H1 (cell line): ENCODE measurements at regions not wholly inside any gene's neighbourhood (a gene's known extent, or its start where the extent isn't known, plus 50 kb on each side); places are given as distances from the start of the nearest gene placed in this dataset.

ENCODE experiments used
- CTCF ChIA-PET: fragments of 300-600 bp; sonication (Branson Sonifier 250); formaldehyde crosslinking; loops from one replicate; lab custom pipeline; 2021; ENCODE audit not compliant: partially characterized antibody; lab: Charles Lee
- POLR2A ChIA-PET: fragments of 300-600 bp; sonication (Branson Sonifier 250); formaldehyde crosslinking; loops from one replicate; lab custom pipeline; 2021; ENCODE audit warnings: inconsistent platforms; ENCODE audit not compliant: partially characterized antibody; lab: Charles Lee
- DNase-seq, 2 experiments: peaks; one replicate each; pipeline versions ENCODE4 v3.0.0 to v3.0.0-alpha.2; 2010 to 2022; ENCODE audit warnings: low spot score in 2 of 2, low read depth in 1 of 2, mixed read lengths in 1 of 2
- FAIRE-seq: peaks from 2 replicates; lab custom pipeline; 2011; peaks lifted over from hg19 to GRCh38; lab: Jason Lieb, UNC
- H2AFZ ChIP-seq: 2 replicates; pipeline ENCODE4 v1.8.1; 2012; ENCODE audit warnings: low read length, inconsistent platforms
- H2AK5ac ChIP-seq: 2 replicates; pipeline ENCODE4 v1.6.1; 2013; ENCODE audit warnings: low read depth, low read length
- H2BK120ac ChIP-seq: replicated peaks from 2 replicates; pipeline ENCODE3; 2013; ENCODE audit warnings: low read depth, low read length, inconsistent platforms
- H2BK12ac ChIP-seq: 2 replicates; pipeline ENCODE4 v1.6.1; 2013; ENCODE audit warnings: low read depth, low read length
- H2BK15ac ChIP-seq: 2 replicates; pipeline ENCODE4 v1.6.1; 2013; ENCODE audit warnings: low read length
- H2BK20ac ChIP-seq: 2 replicates; pipeline ENCODE4 v1.6.1; 2013; ENCODE audit warnings: low read length
- H2BK5ac ChIP-seq: 2 replicates; pipeline ENCODE4 v1.6.1; 2013; ENCODE audit warnings: low read depth, low read length
- H3K14ac ChIP-seq: 2 replicates; pipeline ENCODE4 v1.6.1; 2013; ENCODE audit warnings: inconsistent platforms; ENCODE audit not compliant: insufficient read length
- H3K18ac ChIP-seq: 2 replicates; pipeline ENCODE4 v1.6.1; 2013; ENCODE audit warnings: low read length; ENCODE audit errors: extremely low read depth
- H3K23ac ChIP-seq: 2 replicates; pipeline ENCODE4 v1.6.1; 2013; ENCODE audit warnings: inconsistent platforms; ENCODE audit not compliant: insufficient read length
- H3K23me2 ChIP-seq: 2 replicates; pipeline ENCODE4 v1.6.1; 2013; ENCODE audit warnings: low read depth, low read length
- H3K27ac ChIP-seq: 2 replicates; pipeline ENCODE4 v1.6.1; 2011; ENCODE audit warnings: low read depth, low read length, inconsistent platforms
- H3K27me3 ChIP-seq, 4 experiments: replicated peaks in 1 of 4; 1 replicate in 1 of 4; 2 replicates in 3 of 4; pipeline versions ENCODE4 v1.6.1 to v1.8.1; 2011 to 2013; ENCODE audit warnings: low read length in 3 of 4, mild to moderate bottlenecking in 3 of 4, inconsistent platforms in 2 of 4, mixed read lengths in 2 of 4, moderate library complexity in 1 of 4; ENCODE audit not compliant: control insufficient read depth in 3 of 4, insufficient read depth in 3 of 4; ENCODE audit errors: extremely low read depth in 1 of 4
- H3K36me3 ChIP-seq, 4 experiments: 2 replicates each; pipeline versions ENCODE4 v1.6.1 to v1.8.1; 2011 to 2013; ENCODE audit warnings: mild to moderate bottlenecking in 4 of 4, low read length in 3 of 4, moderate library complexity in 2 of 4, control low read depth in 1 of 4, inconsistent platforms in 1 of 4; ENCODE audit not compliant: insufficient read depth in 4 of 4, control insufficient read depth in 2 of 4
- H3K4ac ChIP-seq: replicated peaks from 2 replicates; pipeline ENCODE3; 2013; ENCODE audit warnings: low read length, low read depth, mixed read lengths, inconsistent platforms; ENCODE audit not compliant: insufficient read length
- H3K4me1 ChIP-seq, 4 experiments: replicated peaks in 1 of 4; 1 replicate in 1 of 4; 2 replicates in 3 of 4; pipeline versions ENCODE4 v1.6.1 to v1.8.1; 2011 to 2013; ENCODE audit warnings: low read length in 3 of 4, inconsistent platforms in 2 of 4, mixed read lengths in 1 of 4; ENCODE audit not compliant: insufficient read depth in 4 of 4, control insufficient read depth in 3 of 4
- H3K4me2 ChIP-seq, 2 experiments: 2 replicates each; pipeline versions ENCODE4 v1.6.1 to v1.8.1; 2011 to 2013; ENCODE audit warnings: low read depth in 2 of 2, low read length in 2 of 2, control low read depth in 1 of 2, inconsistent platforms in 1 of 2, mild to moderate bottlenecking in 1 of 2; ENCODE audit not compliant: insufficient read depth in 1 of 2
- H3K4me3 ChIP-seq, 4 experiments: fragments of 200-600, 300-600 bp in 1 of 4; sonication (generic), shearing (Covaris generic), sonication (Bioruptor Twin) in 1 of 4; 2 replicates each; pipeline versions ENCODE4 v1.5.1 to v1.8.1; 2011 to 2016; ENCODE audit warnings: low read length in 4 of 4, low read depth in 3 of 4, control low read depth in 2 of 4, inconsistent platforms in 2 of 4, mild to moderate bottlenecking in 2 of 4, mixed read lengths in 1 of 4, moderate library complexity in 1 of 4; ENCODE audit not compliant: insufficient read depth in 2 of 4; ENCODE audit errors: extremely low read depth in 1 of 4
- H3K56ac ChIP-seq: replicated peaks from 2 replicates; pipeline ENCODE3; 2013; ENCODE audit warnings: low read depth, mild to moderate bottlenecking, mixed read lengths, low read length, inconsistent platforms; ENCODE audit not compliant: insufficient read length
- H3K79me1 ChIP-seq: 2 replicates; pipeline ENCODE4 v1.6.1; 2013; ENCODE audit warnings: low read depth, low read length, control low read depth
- H3K79me2 ChIP-seq, 2 experiments: 2 replicates each; pipeline versions ENCODE4 v1.6.1 to v1.8.1; 2012 to 2013; ENCODE audit warnings: low read length in 2 of 2, mild to moderate bottlenecking in 2 of 2, inconsistent platforms in 1 of 2; ENCODE audit not compliant: insufficient read depth in 2 of 2, control insufficient read depth in 1 of 2
- H3K9ac ChIP-seq, 4 experiments: replicated peaks in 1 of 4; 1 replicate in 1 of 4; 2 replicates in 3 of 4; pipeline versions ENCODE4 v1.6.1 to v1.8.1; 2011 to 2013; ENCODE audit warnings: low read depth in 3 of 4, low read length in 3 of 4, control low read depth in 2 of 4, mild to moderate bottlenecking in 2 of 4, moderate library complexity in 2 of 4, inconsistent platforms in 1 of 4; ENCODE audit errors: extremely low read depth in 1 of 4
- H3K9me3 ChIP-seq, 2 experiments: 2 replicates each; pipeline versions ENCODE4 v1.6.1 to v1.8.1; 2012 to 2013; ENCODE audit warnings: mild to moderate bottlenecking in 2 of 2, moderate library complexity in 2 of 2, control low read depth in 1 of 2, inconsistent platforms in 1 of 2, low read depth in 1 of 2, low read length in 1 of 2, mixed read lengths in 1 of 2; ENCODE audit not compliant: insufficient read depth in 2 of 2
- H4K20me1 ChIP-seq, 2 experiments: replicated peaks in 1 of 2; 2 replicates each; pipeline versions ENCODE3 to v1.8.1; 2011 to 2013; ENCODE audit warnings: inconsistent platforms in 2 of 2, low read length in 2 of 2, mild to moderate bottlenecking in 1 of 2; ENCODE audit not compliant: insufficient read depth in 2 of 2, control insufficient read depth in 1 of 2
- H4K5ac ChIP-seq: 2 replicates; pipeline ENCODE4 v1.6.1; 2013; ENCODE audit warnings: low read length, low read depth, mixed read lengths, inconsistent platforms; ENCODE audit not compliant: insufficient read length
- H4K8ac ChIP-seq: 2 replicates; pipeline ENCODE4 v1.8.0; 2013; ENCODE audit warnings: mild to moderate bottlenecking, moderate library complexity, low read length, inconsistent platforms; ENCODE audit not compliant: insufficient read depth; ENCODE audit errors: extremely low read depth
- H4K91ac ChIP-seq: replicated peaks from 2 replicates; pipeline ENCODE3; 2013; ENCODE audit warnings: low read length, mixed read lengths, inconsistent platforms; ENCODE audit not compliant: insufficient read length
- EGR1 ChIP-seq: IDR thresholded peaks from 2 replicates; pipeline ENCODE4 v1.6.1; 2011; ENCODE audit warnings: low read depth, low read length, borderline replicate concordance
- EP300 ChIP-seq, 2 experiments: IDR thresholded peaks; 1 replicate in 1 of 2; 2 replicates in 1 of 2; pipeline ENCODE4 v1.6.1; 2011 to 2012; ENCODE audit warnings: low read depth in 2 of 2, low read length in 2 of 2, mild to moderate bottlenecking in 2 of 2, borderline replicate concordance in 1 of 2, inconsistent platforms in 1 of 2, moderate library complexity in 1 of 2
- SRF ChIP-seq: IDR thresholded peaks from 2 replicates; pipeline ENCODE4 v1.6.1; 2011; ENCODE audit warnings: mild to moderate bottlenecking, low read depth, low read length, moderate library complexity
- SUZ12 ChIP-seq: fragments of 200-600 bp; sonication (generic); IDR thresholded peaks from 2 replicates; pipeline ENCODE4 v1.6.1; 2012; ENCODE audit warnings: mild to moderate bottlenecking, inconsistent platforms, low read length, moderate library complexity, mixed read lengths
- TAF1 ChIP-seq: IDR thresholded peaks from 2 replicates; pipeline ENCODE4 v1.6.1; 2011; ENCODE audit warnings: mild to moderate bottlenecking, low read depth, low read length
- TBP ChIP-seq: IDR thresholded peaks from 2 replicates; pipeline ENCODE4 v1.6.1; 2011; ENCODE audit warnings: low read depth, low read length, improper control_type of control experiment
- TEAD4 ChIP-seq: IDR thresholded peaks from 2 replicates; pipeline ENCODE4 v1.6.1; 2012; ENCODE audit warnings: low read depth, low read length, inconsistent platforms, mixed read lengths
- WGBS, 2 experiments: shearing (Covaris generic) in 1 of 2; methylation state at CpG; one replicate each; pipeline versions ENCODE4 v1.1.6 to v1.1.7; 2013 to 2015; ENCODE audit warnings: low lambda C conversion rate in 2 of 2, mixed read lengths in 2 of 2, inconsistent platforms in 1 of 2, low coverage in 1 of 2, missing lambda C conversion rate in 1 of 2; ENCODE audit not compliant: insufficient replicate concordance in 2 of 2, insufficient coverage in 1 of 2, insufficient read length in 1 of 2; ENCODE audit errors: extremely low coverage in 1 of 2, missing lambda C conversion rate in 1 of 2; 5-methylcytosine and 5-hydroxymethylcytosine counted together

- no peak overlapping the region for H3K9ac ChIP-seq
- H3K9me3 ChIP-seq, result no peaks in the 10 kb centered on the region
- no peak overlapping the region for H2AFZ ChIP-seq
- H2BK5ac ChIP-seq, result no peak overlapping the region
- no peak overlapping the region for H3K4ac ChIP-seq
- H2BK120ac ChIP-seq, result no peak overlapping the region
- H3K36me3 ChIP-seq, result no peaks in the 10 kb centered on the region; a peak in 1 of 8 replicates
- no peak overlapping the region for H2BK15ac ChIP-seq
- no peak overlapping the region for H3K23ac ChIP-seq
- H4K8ac ChIP-seq, result no peak overlapping the region
- no peak overlapping the region for H3K14ac ChIP-seq
- H4K91ac ChIP-seq, result no peak overlapping the region
- H3K79me1 ChIP-seq, result no peaks in the 10 kb centered on the region
- H2BK12ac ChIP-seq, result no peak overlapping the region
- H2AK5ac ChIP-seq, result no peak overlapping the region
- H3K4me3 ChIP-seq, result no peak overlapping the region
- CTCF ChIA-PET, result interaction anchor here (1.0 kb wide), 1 partner anchor 51 kb away, joined by 3 read pairs; no protein-coding TSS in a partner anchor
- POLR2A ChIA-PET, result no interaction called here
- H3K79me2 ChIP-seq, result no peaks in the 10 kb centered on the region
- H3K27ac ChIP-seq, result no peak overlapping the region
- no peaks in the 10 kb centered on the region for H3K23me2 ChIP-seq
- no peak overlapping the region for H3K56ac ChIP-seq
- DNase-seq (no peak), FAIRE-seq (no peak)
- no peaks in the 10 kb centered on the region for H3K27me3 ChIP-seq
- WGBS, 2 experiments, result 74% methylated on average over 5 of the region's 5 CpGs; no CpG with 5 or more reads in 1 of the 2 experiments
- no peak overlapping the region for H3K18ac ChIP-seq
- no peaks in the 10 kb centered on the region for H4K20me1 ChIP-seq
- no peak overlapping the region for H3K4me2 ChIP-seq
- H2BK20ac ChIP-seq, result no peak overlapping the region
- no peaks in the 10 kb centered on the region for H3K4me1 ChIP-seq
- H4K5ac ChIP-seq, result no peak overlapping the region
- TF ChIP-seq TBP, result no peak
- no peak for TF ChIP-seq EGR1
- no peak for TF ChIP-seq TEAD4
- TF ChIP-seq SUZ12, result no peak
- no peak for TF ChIP-seq EP300 (IDR thresholded peaks at IDR 0.05; ENCODE audit: borderline replicate concordance in 1 of 2, low read depth in 2 of 2, low read length in 2 of 2)
- TF ChIP-seq TAF1, result no peak
- TF ChIP-seq SRF, result no peak
Measured at GRCh38 chr9:18138656-18139055, 335.3 kb upstream of the ADAMTSL1 start.
